HEK293 (cell line): ENCODE measurements at regions not wholly inside any gene's neighbourhood (a gene's known extent, or its start where the extent isn't known, plus 50 kb on each side); places are given as distances from the start of the nearest gene placed in this dataset.

Source experiments
- CTCF ChIA-PET: fragments of 350-600 bp; formaldehyde crosslinking; extraction: SDS; loops from one replicate; lab custom pipeline; 2021; ENCODE audit warnings: antibody characterized with exemption; lab: Yijun Ruan, JAX
- POLR2A ChIA-PET: fragments of 300-600 bp; formaldehyde crosslinking; extraction: SDS; loops from one replicate; lab custom pipeline; 2020; ENCODE audit warnings: antibody characterized with exemption, inconsistent platforms; lab: Yijun Ruan, JAX
- H3K27ac ChIP-seq: fragments of 200-500 bp; sonication (Bioruptor generic); 2 replicates; pipeline ENCODE4 v1.5.1; 2014; ENCODE audit warnings: low read depth, low read length, control low read depth, inconsistent platforms; ENCODE audit errors: extremely low read depth
- H3K36me3 ChIP-seq, 2 experiments: fragments of 200-500 bp in 1 of 2; sonication (Bioruptor generic) in 1 of 2; 1 replicate in 1 of 2; 2 replicates in 1 of 2; pipeline ENCODE4 v1.5.1; 2014 to 2017; ENCODE audit warnings: inconsistent platforms in 2 of 2, low read length in 2 of 2; ENCODE audit not compliant: control insufficient read depth in 2 of 2, insufficient read depth in 1 of 2
- H3K4me1 ChIP-seq: fragments of 200-500 bp; sonication (Bioruptor generic); 2 replicates; pipeline ENCODE4 v1.5.1; 2014; ENCODE audit warnings: mild to moderate bottlenecking, low read length, inconsistent platforms; ENCODE audit not compliant: control insufficient read depth, insufficient read depth
- H3K4me3 ChIP-seq: 2 replicates; pipeline ENCODE4 v1.5.1; 2011; ENCODE audit warnings: low read depth, mild to moderate bottlenecking, control low read depth, low read length, moderate library complexity
- H3K9me3 ChIP-seq: fragments of 200-500 bp; sonication (Bioruptor generic); 2 replicates; pipeline ENCODE4 v1.5.1; 2014; ENCODE audit warnings: low read depth, low read length, inconsistent platforms; ENCODE audit not compliant: control insufficient read depth, insufficient read depth
- EGR2 ChIP-seq: fragments of 450-650 bp; formaldehyde crosslinking; IDR thresholded peaks from 2 replicates; pipeline ENCODE4 v1.5.1; 2016; ENCODE audit warnings: low read depth, missing biosample characterization, missing genetic modification characterization
- IKZF3 ChIP-seq: fragments of 450-650 bp; IDR thresholded peaks from 2 replicates; pipeline ENCODE4 v1.5.0; 2018; ENCODE audit warnings: missing biosample characterization, mild to moderate bottlenecking, missing genetic modification characterization, moderate library complexity
- PRDM10 ChIP-seq: fragments of 450-650 bp; formaldehyde crosslinking; IDR thresholded peaks from 2 replicates; pipeline ENCODE4 v1.5.1; 2016; ENCODE audit warnings: missing biosample characterization, missing genetic modification characterization
- SALL2 ChIP-seq: fragments of 450-650 bp; formaldehyde crosslinking; IDR thresholded peaks from 2 replicates; pipeline ENCODE4 v1.5.0; 2017; ENCODE audit warnings: missing biosample characterization, mild to moderate bottlenecking, missing genetic modification characterization, borderline replicate concordance
- ZBTB21 ChIP-seq: fragments of 450-650 bp; formaldehyde crosslinking; IDR thresholded peaks from 2 replicates; pipeline ENCODE4 v1.5.1; 2017; ENCODE audit warnings: missing biosample characterization, missing genetic modification characterization
- ZFP3 ChIP-seq: fragments of 450-650 bp; formaldehyde crosslinking; IDR thresholded peaks from 2 replicates; pipeline ENCODE4 v1.5.1; 2016; ENCODE audit warnings: low read depth, missing biosample characterization, missing genetic modification characterization
- ZFP41 ChIP-seq: fragments of 450-650 bp; formaldehyde crosslinking; IDR thresholded peaks from 2 replicates; pipeline ENCODE4 v1.5.1; 2016; ENCODE audit warnings: missing biosample characterization, missing genetic modification characterization, borderline replicate concordance
- ZIC2 ChIP-seq: fragments of 450-650 bp; formaldehyde crosslinking; IDR thresholded peaks from 2 replicates; pipeline ENCODE4 v1.5.1; 2016; ENCODE audit warnings: missing biosample characterization, missing genetic modification characterization
- ZNF121 ChIP-seq: fragments of 450-650 bp; formaldehyde crosslinking; IDR thresholded peaks from 2 replicates; pipeline ENCODE4 v1.5.1; 2016; ENCODE audit warnings: missing biosample characterization, missing genetic modification characterization
- ZNF157 ChIP-seq: fragments of 450-650 bp; formaldehyde crosslinking; IDR thresholded peaks from 2 replicates; pipeline ENCODE4 v1.5.1; 2016; ENCODE audit warnings: missing biosample characterization, missing genetic modification characterization
- ZNF19 ChIP-seq: fragments of 450-650 bp; formaldehyde crosslinking; IDR thresholded peaks from 2 replicates; pipeline ENCODE4; 2016; ENCODE audit warnings: missing biosample characterization, missing genetic modification characterization, low read depth
- ZNF211 ChIP-seq: fragments of 450-650 bp; formaldehyde crosslinking; IDR thresholded peaks from 2 replicates; pipeline ENCODE4 v1.5.1; 2016; ENCODE audit warnings: low read depth, missing biosample characterization, missing genetic modification characterization
- ZNF239 ChIP-seq: fragments of 450-650 bp; formaldehyde crosslinking; IDR thresholded peaks from 2 replicates; pipeline ENCODE4 v1.5.1; 2016; ENCODE audit warnings: missing biosample characterization, missing genetic modification characterization
- ZNF394 ChIP-seq: fragments of 450-650 bp; formaldehyde crosslinking; IDR thresholded peaks from 2 replicates; pipeline ENCODE4 v1.5.1; 2016; ENCODE audit warnings: missing biosample characterization, missing genetic modification characterization, mild to moderate bottlenecking, moderate library complexity, borderline replicate concordance
- ZNF473 ChIP-seq: fragments of 450-650 bp; formaldehyde crosslinking; IDR thresholded peaks from 2 replicates; pipeline ENCODE4 v1.5.1; 2017; ENCODE audit warnings: missing biosample characterization, missing genetic modification characterization
- ZNF514 ChIP-seq: fragments of 450-650 bp; formaldehyde crosslinking; IDR thresholded peaks from 2 replicates; pipeline ENCODE4 v1.5.1; 2016; ENCODE audit warnings: missing biosample characterization, missing genetic modification characterization
- ZNF530 ChIP-seq: fragments of 450-650 bp; formaldehyde crosslinking; IDR thresholded peaks from 2 replicates; pipeline ENCODE4 v1.5.1; 2016; ENCODE audit warnings: low read depth, missing biosample characterization, missing genetic modification characterization
- ZNF596 ChIP-seq: fragments of 450-650 bp; IDR thresholded peaks from 2 replicates; pipeline ENCODE4 v1.5.0; 2018; ENCODE audit warnings: missing biosample characterization, mild to moderate bottlenecking, missing genetic modification characterization, moderate library complexity
- ZNF664 ChIP-seq: fragments of 450-650 bp; formaldehyde crosslinking; IDR thresholded peaks from 2 replicates; pipeline ENCODE4 v1.5.1; 2016; ENCODE audit warnings: missing biosample characterization, missing genetic modification characterization
- ZNF777 ChIP-seq: fragments of 450-650 bp; formaldehyde crosslinking; IDR thresholded peaks from 2 replicates; pipeline ENCODE4 v1.5.1; 2017; ENCODE audit warnings: missing biosample characterization, missing genetic modification characterization, borderline replicate concordance
- ZNF792 ChIP-seq: fragments of 450-650 bp; formaldehyde crosslinking; IDR thresholded peaks from 2 replicates; pipeline ENCODE4 v1.5.1; 2016; ENCODE audit warnings: missing biosample characterization, missing genetic modification characterization
- TF ChIP-seq, protein P1 (sequence below): fragments of 450-650 bp; formaldehyde crosslinking; IDR thresholded peaks from 2 replicates; pipeline ENCODE4 v1.5.1; 2016; ENCODE audit warnings: missing biosample characterization, missing genetic modification characterization
- TF ChIP-seq, protein P2 (sequence below): fragments of 450-650 bp; formaldehyde crosslinking; IDR thresholded peaks from 2 replicates; pipeline ENCODE4; 2016; ENCODE audit warnings: missing biosample characterization, missing genetic modification characterization
- TF ChIP-seq, protein P3 (sequence below): fragments of 450-650 bp; formaldehyde crosslinking; IDR thresholded peaks from 2 replicates; pipeline ENCODE4 v1.5.1; 2016; ENCODE audit warnings: missing biosample characterization, missing genetic modification characterization

GRCh38 chr2:49226360-49226759, 72.0 kb upstream of the FSHR start:
- no peak for TF ChIP-seq ZNF394
- TF ChIP-seq ZNF157 (tag by site-specific recombination), result no peak
- no peak for TF ChIP-seq ZNF664
- TF ChIP-seq, protein P1, sequence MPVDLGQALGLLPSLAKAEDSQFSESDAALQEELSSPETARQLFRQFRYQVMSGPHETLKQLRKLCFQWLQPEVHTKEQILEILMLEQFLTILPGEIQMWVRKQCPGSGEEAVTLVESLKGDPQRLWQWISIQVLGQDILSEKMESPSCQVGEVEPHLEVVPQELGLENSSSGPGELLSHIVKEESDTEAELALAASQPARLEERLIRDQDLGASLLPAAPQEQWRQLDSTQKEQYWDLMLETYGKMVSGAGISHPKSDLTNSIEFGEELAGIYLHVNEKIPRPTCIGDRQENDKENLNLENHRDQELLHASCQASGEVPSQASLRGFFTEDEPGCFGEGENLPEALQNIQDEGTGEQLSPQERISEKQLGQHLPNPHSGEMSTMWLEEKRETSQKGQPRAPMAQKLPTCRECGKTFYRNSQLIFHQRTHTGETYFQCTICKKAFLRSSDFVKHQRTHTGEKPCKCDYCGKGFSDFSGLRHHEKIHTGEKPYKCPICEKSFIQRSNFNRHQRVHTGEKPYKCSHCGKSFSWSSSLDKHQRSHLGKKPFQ (tag by site-specific recombination), result no peak
- TF ChIP-seq IKZF3 (tag by site-specific recombination), result no peak
- TF ChIP-seq ZNF211 (tag by site-specific recombination), result no peak
- TF ChIP-seq ZNF239 (tag by site-specific recombination), result no peak
- TF ChIP-seq ZNF596, result no peak
- TF ChIP-seq ZFP3 (tag by site-specific recombination), result no peak
- no peak for TF ChIP-seq ZNF473 (tag by site-specific recombination)
- TF ChIP-seq ZNF19 (tag by site-specific recombination), result no peak
- no peak for TF ChIP-seq PRDM10
- TF ChIP-seq, protein P2, sequence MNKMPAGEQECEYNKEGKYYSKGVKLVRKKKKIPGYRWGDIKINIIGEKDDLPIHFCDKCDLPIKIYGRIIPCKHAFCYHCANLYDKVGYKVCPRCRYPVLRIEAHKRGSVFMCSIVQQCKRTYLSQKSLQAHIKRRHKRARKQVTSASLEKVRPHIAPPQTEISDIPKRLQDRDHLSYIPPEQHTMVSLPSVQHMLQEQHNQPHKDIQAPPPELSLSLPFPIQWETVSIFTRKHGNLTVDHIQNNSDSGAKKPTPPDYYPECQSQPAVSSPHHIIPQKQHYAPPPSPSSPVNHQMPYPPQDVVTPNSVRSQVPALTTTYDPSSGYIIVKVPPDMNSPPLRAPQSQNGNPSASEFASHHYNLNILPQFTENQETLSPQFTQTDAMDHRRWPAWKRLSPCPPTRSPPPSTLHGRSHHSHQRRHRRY (tag by site-specific recombination), result no peak
- TF ChIP-seq ZIC2, result no peak
- no peak for TF ChIP-seq ZNF777
- no peak for TF ChIP-seq EGR2 (tag by site-specific recombination)
- TF ChIP-seq ZNF792 (tag by site-specific recombination), result no peak
- TF ChIP-seq ZNF530 (tag by site-specific recombination), result no peak
- TF ChIP-seq, protein P3, sequence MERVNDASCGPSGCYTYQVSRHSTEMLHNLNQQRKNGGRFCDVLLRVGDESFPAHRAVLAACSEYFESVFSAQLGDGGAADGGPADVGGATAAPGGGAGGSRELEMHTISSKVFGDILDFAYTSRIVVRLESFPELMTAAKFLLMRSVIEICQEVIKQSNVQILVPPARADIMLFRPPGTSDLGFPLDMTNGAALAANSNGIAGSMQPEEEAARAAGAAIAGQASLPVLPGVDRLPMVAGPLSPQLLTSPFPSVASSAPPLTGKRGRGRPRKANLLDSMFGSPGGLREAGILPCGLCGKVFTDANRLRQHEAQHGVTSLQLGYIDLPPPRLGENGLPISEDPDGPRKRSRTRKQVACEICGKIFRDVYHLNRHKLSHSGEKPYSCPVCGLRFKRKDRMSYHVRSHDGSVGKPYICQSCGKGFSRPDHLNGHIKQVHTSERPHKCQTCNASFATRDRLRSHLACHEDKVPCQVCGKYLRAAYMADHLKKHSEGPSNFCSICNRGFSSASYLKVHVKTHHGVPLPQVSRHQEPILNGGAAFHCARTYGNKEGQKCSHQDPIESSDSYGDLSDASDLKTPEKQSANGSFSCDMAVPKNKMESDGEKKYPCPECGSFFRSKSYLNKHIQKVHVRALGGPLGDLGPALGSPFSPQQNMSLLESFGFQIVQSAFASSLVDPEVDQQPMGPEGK, result no peak
- TF ChIP-seq ZNF514, result no peak
- no peaks in the 10 kb centered on the region for H3K9me3 ChIP-seq
- no peaks in the 10 kb centered on the region for H3K4me1 ChIP-seq
- H3K27ac ChIP-seq, result no peak overlapping the region
- H3K36me3 ChIP-seq, result no peaks in the 10 kb centered on the region
- H3K4me3 ChIP-seq, result no peak overlapping the region
- ChIA-PET POLR2A (no interaction called here), CTCF (no interaction called here)

GRCh38 chr2:49225126-49225525, 70.8 kb upstream of the FSHR start:
- Histone ChIP-seq H3K36me3 (no peaks in the 10 kb centered on the region), H3K4me1 (no peaks in the 10 kb centered on the region), H3K9me3 (no peaks in the 10 kb centered on the region), H3K4me3 (no peak overlapping the region), H3K27ac (no peak overlapping the region)
- CTCF ChIA-PET, result no interaction called here
- POLR2A ChIA-PET, result no interaction called here
- TF ChIP-seq, protein P2 (tag by site-specific recombination), result no peak
- TF ChIP-seq ZBTB21 (tag by site-specific recombination), result no peak
- no peak for TF ChIP-seq ZNF121 (tag by site-specific recombination)
- no peak for TF ChIP-seq PRDM10
- TF ChIP-seq ZFP41, result no peak
- no peak for TF ChIP-seq SALL2 (tag by site-specific recombination)
